Activated CD4-positive, alpha-beta memory T cell treated with anti-CD3 and anti-CD28 coated beads, Interleukin-2, amount 10 ng/mL, durations not matched to agents 7 days and 5 days (primary cell): ENCODE measurements at regions not wholly inside any gene's neighbourhood (a gene's known extent, or its start where the extent isn't known, plus 50 kb on each side); places are given as distances from the start of the nearest gene placed in this dataset.

ENCODE experiments used
- CTCF ChIA-PET: fragments of 350-600 bp; sonication (Branson Sonifier 250); formaldehyde crosslinking; loops from one replicate; lab custom pipeline; 2021; ENCODE audit warnings: antibody characterized with exemption, inconsistent platforms; lab: Charles Lee
- POLR2A ChIA-PET: fragments of 350-600 bp; sonication (Branson Sonifier 250); formaldehyde crosslinking; loops from one replicate; lab custom pipeline; 2021; ENCODE audit warnings: antibody characterized with exemption; lab: Charles Lee
- DNase-seq: peaks from one replicate; pipeline ENCODE4 v3.0.0-alpha.2; 2020
- H3K27ac Mint-ChIP-seq: one replicate; pipeline ENCODE4 v1.8.0; 2021; ENCODE audit warnings: mild to moderate bottlenecking, mixed read lengths
- H3K27me3 Mint-ChIP-seq: one replicate; pipeline ENCODE4 v1.8.0; 2021; ENCODE audit warnings: mixed read lengths
- H3K36me3 Mint-ChIP-seq: one replicate; pipeline ENCODE4 v1.8.0; 2021; ENCODE audit warnings: low read depth, mixed read lengths
- H3K4me1 Mint-ChIP-seq: one replicate; pipeline ENCODE4 v1.8.0; 2021; ENCODE audit warnings: mixed read lengths
- H3K4me3 Mint-ChIP-seq: one replicate; pipeline ENCODE4 v1.8.0; 2021; ENCODE audit warnings: mild to moderate bottlenecking, mixed read lengths
- H3K9me3 Mint-ChIP-seq: one replicate; pipeline ENCODE4 v1.8.0; 2021; ENCODE audit warnings: mixed read lengths

DNA sequence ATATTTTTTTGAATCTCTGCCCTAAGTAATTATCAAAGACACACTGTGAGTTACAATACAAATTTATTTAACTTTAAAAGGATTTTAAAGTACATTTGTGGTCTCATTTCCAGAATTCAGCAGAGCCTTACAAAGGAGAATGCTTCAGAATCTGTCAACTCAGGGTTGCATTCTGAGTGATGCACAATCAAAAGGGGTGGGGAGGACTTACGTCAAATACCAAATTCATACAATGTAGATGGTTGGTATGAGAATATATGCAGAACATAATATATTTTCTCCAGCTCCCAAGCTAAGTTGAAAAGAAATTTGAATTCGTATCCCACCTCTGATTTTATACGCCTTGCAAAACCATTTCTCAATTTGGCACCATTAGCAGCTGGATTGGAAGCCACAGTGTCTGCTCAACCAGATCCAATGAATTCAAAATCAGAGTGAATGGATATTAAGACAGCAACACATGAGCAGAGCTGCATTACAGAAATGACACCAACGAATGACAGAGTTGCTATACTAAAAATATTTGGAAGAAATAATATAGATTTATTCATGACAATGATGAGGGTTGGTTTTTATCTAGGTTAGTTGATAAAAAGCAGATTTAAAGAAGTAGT is 110.4 kb upstream of the CFAP20DC start:
- H3K36me3 Mint-ChIP-seq: no peaks in the 10 kb centered on the region
- POLR2A ChIA-PET: no interaction called here
- no peaks in the 10 kb centered on the region for H3K9me3 Mint-ChIP-seq
- no peak overlapping the region for H3K27ac Mint-ChIP-seq
- CTCF ChIA-PET: no interaction called here
- H3K4me1 Mint-ChIP-seq: no peaks in the 10 kb centered on the region
- H3K4me3 Mint-ChIP-seq: no peak overlapping the region
- no peak for DNase-seq
- peaks cover under 1% of the 10 kb centered on the region for H3K27me3 Mint-ChIP-seq

DNA sequence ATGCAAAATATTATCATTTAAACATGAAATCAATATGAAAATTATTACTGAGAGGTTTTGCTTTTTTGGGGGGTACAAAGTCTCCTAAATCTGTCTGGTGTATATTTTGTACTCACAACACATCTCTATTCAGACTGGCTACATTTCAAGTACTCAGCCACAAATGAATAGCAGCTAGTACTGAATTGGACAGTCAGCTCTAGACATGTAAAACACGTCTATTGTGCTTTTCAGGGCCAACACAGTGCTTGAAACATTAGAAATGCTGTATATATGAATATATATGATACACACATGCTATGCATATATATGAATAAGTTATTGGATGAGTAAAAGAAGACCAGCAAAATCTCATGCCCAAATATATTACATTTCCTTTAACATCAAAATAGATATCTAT is 103.8 kb upstream of the CFAP20DC start:
- POLR2A ChIA-PET: no interaction called here
- CTCF ChIA-PET: no interaction called here
- DNase-seq: no peak
- Mint-ChIP-seq H3K4me3 (no peak overlapping the region), H3K9me3 (peaks cover 2% of the 10 kb centered on the region), H3K27ac (no peak overlapping the region), H3K36me3 (no peaks in the 10 kb centered on the region), H3K4me1 (no peaks in the 10 kb centered on the region), H3K27me3 (peaks cover 2% of the 10 kb centered on the region)

DNA sequence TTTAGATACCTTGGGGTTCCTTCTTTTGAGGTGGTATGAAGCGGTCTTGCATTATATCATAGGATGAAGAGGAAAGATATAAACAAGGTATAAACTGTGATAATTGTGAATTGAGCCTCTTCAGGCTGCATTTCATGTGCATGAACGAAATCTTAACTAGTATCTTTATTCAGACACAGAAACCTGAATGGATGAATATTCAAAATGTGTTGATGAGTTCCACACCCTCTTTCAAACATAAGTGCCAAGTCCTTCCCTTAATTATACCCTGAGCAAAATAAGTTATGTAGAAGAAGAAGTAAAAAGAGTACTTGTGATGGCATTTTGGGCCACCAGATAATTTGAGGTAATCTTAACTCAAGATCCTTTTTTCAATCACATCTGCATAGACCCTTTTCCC is 103.1 kb upstream of the CFAP20DC start:
- peaks cover 2% of the 10 kb centered on the region for H3K9me3 Mint-ChIP-seq
- H3K27ac Mint-ChIP-seq: no peak overlapping the region
- no peak overlapping the region for H3K4me3 Mint-ChIP-seq
- POLR2A ChIA-PET: no interaction called here
- CTCF ChIA-PET: no interaction called here
- H3K36me3 Mint-ChIP-seq: no peaks in the 10 kb centered on the region
- DNase-seq: no peak
- peaks cover 2% of the 10 kb centered on the region for H3K27me3 Mint-ChIP-seq
- no peaks in the 10 kb centered on the region for H3K4me1 Mint-ChIP-seq

DNA sequence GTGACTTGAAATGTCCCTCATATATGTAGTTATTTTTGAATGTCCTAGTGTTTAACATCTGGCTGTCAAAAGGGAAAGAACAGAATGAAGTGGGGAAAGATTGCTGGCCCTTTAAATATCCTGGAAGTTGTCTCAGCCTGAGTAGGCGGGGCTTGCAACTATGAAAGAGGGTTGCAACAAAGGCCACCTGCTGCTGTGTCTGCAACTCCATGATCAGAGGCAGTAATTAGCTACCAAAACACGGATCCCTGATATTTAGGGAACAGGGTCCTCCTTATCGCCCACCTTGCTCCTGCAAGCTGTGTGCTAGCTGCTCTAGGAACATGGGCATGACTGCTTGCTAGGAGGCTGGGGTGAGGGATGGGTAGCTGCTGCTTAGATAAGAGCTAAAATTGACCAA is 100.2 kb upstream of the CFAP20DC start:
- no peak overlapping the region for H3K4me3 Mint-ChIP-seq
- H3K9me3 Mint-ChIP-seq: peaks cover 2% of the 10 kb centered on the region
- no peak overlapping the region for H3K27ac Mint-ChIP-seq
- H3K36me3 Mint-ChIP-seq: no peaks in the 10 kb centered on the region
- CTCF ChIA-PET: no interaction called here
- POLR2A ChIA-PET: no interaction called here
- H3K4me1 Mint-ChIP-seq: no peaks in the 10 kb centered on the region
- no peak for DNase-seq
- H3K27me3 Mint-ChIP-seq: peaks cover 7% of the 10 kb centered on the region

- CTCF ChIA-PET: no interaction called here
- Mint-ChIP-seq H3K9me3 (peaks cover 2% of the 10 kb centered on the region), H3K4me1 (no peaks in the 10 kb centered on the region), H3K4me3 (no peak overlapping the region), H3K27me3 (peaks cover 7% of the 10 kb centered on the region), H3K27ac (no peak overlapping the region), H3K36me3 (no peaks in the 10 kb centered on the region)
- POLR2A ChIA-PET: no interaction called here
- DNase-seq: no peak
Measured at GRCh38 chr3:59149166-59149565, 99.3 kb upstream of the CFAP20DC start.

DNA sequence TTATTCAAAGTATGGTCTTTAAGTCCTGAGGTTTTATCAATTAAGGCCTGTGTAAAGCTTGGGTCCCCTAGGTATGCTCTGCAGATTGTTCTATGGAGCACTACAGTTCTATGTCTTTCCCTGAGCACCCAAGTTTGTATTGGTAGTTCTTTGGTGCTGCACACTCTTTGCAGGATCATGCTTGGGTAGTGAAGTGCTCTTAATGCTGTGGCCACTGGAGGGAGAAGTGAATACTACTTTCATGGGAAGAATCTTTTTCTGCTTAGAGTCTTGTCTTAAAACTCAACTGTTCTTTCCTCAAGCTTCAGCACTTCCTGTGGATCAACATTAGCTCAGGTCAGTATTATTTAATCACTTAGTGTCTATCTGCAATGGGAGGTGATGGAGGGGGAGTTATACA is 93.6 kb upstream of the CFAP20DC start:
- Mint-ChIP-seq H3K4me1 (no peaks in the 10 kb centered on the region), H3K36me3 (no peaks in the 10 kb centered on the region), H3K4me3 (no peak overlapping the region), H3K27ac (no peak overlapping the region), H3K27me3 (peaks cover 5% of the 10 kb centered on the region), H3K9me3 (no peaks in the 10 kb centered on the region)
- ChIA-PET POLR2A (no interaction called here), CTCF (no interaction called here)
- no peak for DNase-seq

DNA sequence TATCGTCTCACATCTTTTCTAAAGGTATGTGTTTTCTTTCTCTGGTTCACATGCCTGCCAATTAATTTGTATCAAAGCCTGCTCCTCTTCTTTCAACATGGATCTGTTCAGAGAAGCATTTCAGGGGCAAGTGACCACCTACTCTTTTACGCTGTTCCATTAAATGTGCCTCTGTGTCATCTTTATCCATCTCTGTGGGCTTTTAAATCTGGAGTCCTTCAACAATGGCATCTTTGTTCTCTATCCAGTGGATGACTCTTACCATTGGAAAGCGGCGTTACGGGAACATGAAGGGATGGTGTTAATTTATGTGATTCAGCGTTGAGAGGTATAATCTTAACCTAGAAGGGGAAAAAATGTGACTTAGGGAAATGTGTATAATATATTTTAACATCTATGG is 92.7 kb upstream of the CFAP20DC start:
- ChIA-PET CTCF (no interaction called here), POLR2A (no interaction called here)
- Mint-ChIP-seq H3K4me1 (no peaks in the 10 kb centered on the region), H3K4me3 (no peak overlapping the region), H3K27ac (no peak overlapping the region), H3K27me3 (peaks cover 3% of the 10 kb centered on the region), H3K9me3 (no peaks in the 10 kb centered on the region), H3K36me3 (no peaks in the 10 kb centered on the region)
- no peak for DNase-seq

DNA sequence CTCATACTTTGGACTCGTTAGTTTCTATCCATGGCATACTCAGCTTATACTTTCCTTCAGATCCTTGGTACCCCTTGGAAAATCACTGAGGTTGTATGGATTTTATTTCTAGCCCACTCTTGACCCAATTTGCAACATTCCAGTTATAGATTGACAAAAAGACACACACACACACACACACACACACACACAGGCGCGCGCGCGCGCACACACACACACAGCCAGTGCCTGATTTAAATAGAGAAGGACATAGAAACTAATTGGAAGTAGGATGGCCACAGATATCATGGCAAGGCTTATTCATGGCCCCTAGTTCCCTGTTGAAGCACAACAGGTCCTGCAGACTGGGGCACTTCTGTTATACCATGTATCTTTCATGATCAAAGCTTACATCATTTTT is 89.1 kb upstream of the CFAP20DC start:
- Mint-ChIP-seq H3K4me3 (no peak overlapping the region), H3K27ac (no peak overlapping the region), H3K36me3 (no peaks in the 10 kb centered on the region), H3K9me3 (no peaks in the 10 kb centered on the region), H3K27me3 (no peaks in the 10 kb centered on the region), H3K4me1 (no peaks in the 10 kb centered on the region)
- POLR2A ChIA-PET: no interaction called here
- CTCF ChIA-PET: no interaction called here
- no peak for DNase-seq

- no peak overlapping the region for H3K4me3 Mint-ChIP-seq
- no peak for DNase-seq
- no peaks in the 10 kb centered on the region for H3K27me3 Mint-ChIP-seq
- POLR2A ChIA-PET: no interaction called here
- no peak overlapping the region for H3K27ac Mint-ChIP-seq
- H3K9me3 Mint-ChIP-seq: no peaks in the 10 kb centered on the region
- no peaks in the 10 kb centered on the region for H3K36me3 Mint-ChIP-seq
- CTCF ChIA-PET: no interaction called here
- no peaks in the 10 kb centered on the region for H3K4me1 Mint-ChIP-seq
Measured at GRCh38 chr3:59137415-59137814, 87.6 kb upstream of the CFAP20DC start.

DNA sequence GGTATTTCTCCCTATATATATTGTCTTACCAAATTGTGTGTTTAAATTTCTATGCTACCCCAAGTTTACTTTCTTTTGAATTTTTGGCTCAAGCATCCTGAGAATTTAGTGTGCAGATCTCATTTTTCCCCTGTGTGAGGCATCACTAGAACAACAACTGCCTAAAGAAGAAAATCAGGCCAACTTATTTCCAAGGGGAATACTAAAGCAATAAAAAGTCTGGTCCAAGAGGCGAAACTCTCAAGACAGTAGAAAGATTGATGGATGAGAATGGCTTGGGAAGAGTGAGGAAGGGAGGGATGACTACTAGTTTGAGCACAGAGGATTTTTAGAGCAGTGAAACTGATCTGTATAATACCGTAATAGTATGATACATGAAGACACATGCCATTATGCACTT is 86.3 kb upstream of the CFAP20DC start:
- no peaks in the 10 kb centered on the region for H3K27me3 Mint-ChIP-seq
- ChIA-PET POLR2A (no interaction called here), CTCF (no interaction called here)

GRCh38 chr3:59135096-59135495 is 85.3 kb upstream of the CFAP20DC start:
- no peak overlapping the region for H3K27ac Mint-ChIP-seq
- CTCF ChIA-PET: no interaction called here
- H3K4me3 Mint-ChIP-seq: no peak overlapping the region
- H3K4me1 Mint-ChIP-seq: no peaks in the 10 kb centered on the region
- H3K36me3 Mint-ChIP-seq: no peaks in the 10 kb centered on the region
- no peak for DNase-seq
- H3K9me3 Mint-ChIP-seq: no peaks in the 10 kb centered on the region
- H3K27me3 Mint-ChIP-seq: no peaks in the 10 kb centered on the region
- POLR2A ChIA-PET: no interaction called here

More for the DNA sequence above, 86.3 kb upstream of the CFAP20DC start:
- H3K9me3 Mint-ChIP-seq: no peaks in the 10 kb centered on the region
- H3K4me3 Mint-ChIP-seq: no peak overlapping the region
- no peaks in the 10 kb centered on the region for H3K36me3 Mint-ChIP-seq
- H3K27ac Mint-ChIP-seq: no peak overlapping the region
- no peaks in the 10 kb centered on the region for H3K4me1 Mint-ChIP-seq
- no peak for DNase-seq

DNA sequence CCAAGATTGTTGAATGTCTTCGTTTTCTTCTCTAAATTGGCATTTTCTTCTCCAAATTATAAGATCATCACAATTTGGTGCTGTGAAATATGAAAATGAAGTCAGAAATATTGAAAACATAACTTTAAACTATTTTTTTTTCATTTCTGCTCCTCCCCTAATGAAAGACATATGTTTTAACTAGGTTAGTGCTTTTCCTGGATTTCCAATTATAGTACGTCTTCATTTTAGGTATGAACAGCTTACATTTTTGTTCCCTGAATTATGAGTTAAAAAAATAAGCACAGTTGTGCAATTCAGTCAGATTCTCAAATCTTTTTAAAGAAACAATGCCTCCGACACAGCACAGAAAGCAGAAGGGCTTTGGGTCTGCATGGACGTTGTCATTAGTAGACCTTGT is 83.5 kb upstream of the CFAP20DC start:
- no peak for DNase-seq
- ChIA-PET POLR2A (no interaction called here), CTCF (interaction anchor here (0.6 kb wide), 1 partner anchor 21 kb away, joined by 3 read pairs; no protein-coding TSS in a partner anchor)
- Mint-ChIP-seq H3K9me3 (no peaks in the 10 kb centered on the region), H3K4me3 (no peak overlapping the region), H3K36me3 (no peaks in the 10 kb centered on the region), H3K27ac (no peak overlapping the region), H3K4me1 (no peaks in the 10 kb centered on the region), H3K27me3 (no peaks in the 10 kb centered on the region)

DNA sequence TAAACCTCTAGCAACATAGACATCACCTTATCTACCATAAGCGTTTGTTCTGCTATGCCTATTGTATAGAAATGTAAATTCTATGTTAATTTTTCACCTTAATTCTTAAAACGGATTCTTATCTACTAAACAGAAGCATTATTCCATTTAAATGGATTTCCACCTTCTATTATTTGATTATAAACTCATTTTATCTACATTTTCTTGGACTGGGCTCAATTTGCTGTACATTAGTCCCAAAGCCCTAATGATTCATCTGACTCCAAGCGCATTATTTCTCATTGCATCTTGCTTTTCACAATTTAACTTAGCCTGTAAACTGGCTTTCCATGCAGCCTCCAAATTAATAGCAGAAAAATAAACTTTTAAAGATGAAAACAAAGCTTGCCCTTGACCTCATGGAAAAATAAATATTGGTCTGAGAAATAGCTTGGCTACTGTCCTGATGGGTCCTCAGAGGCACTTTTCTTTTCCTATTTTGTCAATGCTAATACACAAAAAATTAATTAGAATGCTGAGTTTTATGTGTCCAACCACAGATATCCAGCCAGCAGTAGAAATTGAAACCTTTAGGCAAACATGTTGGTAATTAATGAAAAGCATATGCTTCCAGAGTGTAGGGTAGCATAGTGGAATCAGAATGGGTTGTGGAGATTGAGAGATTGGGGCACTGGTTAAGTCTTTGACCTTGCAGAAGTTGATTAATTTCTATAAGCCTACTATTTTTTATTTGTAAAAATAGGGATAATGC is 81.4 kb upstream of the CFAP20DC start:
- ChIA-PET POLR2A (no interaction called here), CTCF (no interaction called here)
- no peaks in the 10 kb centered on the region for H3K36me3 Mint-ChIP-seq
- no peaks in the 10 kb centered on the region for H3K27me3 Mint-ChIP-seq
- H3K4me1 Mint-ChIP-seq: no peaks in the 10 kb centered on the region
- no peak overlapping the region for H3K4me3 Mint-ChIP-seq
- no peak overlapping the region for H3K27ac Mint-ChIP-seq
- DNase-seq: no peak
- no peaks in the 10 kb centered on the region for H3K9me3 Mint-ChIP-seq

GRCh38 chr3:59128685-59129084 is 78.9 kb upstream of the CFAP20DC start:
- no peaks in the 10 kb centered on the region for H3K27me3 Mint-ChIP-seq
- H3K36me3 Mint-ChIP-seq: no peaks in the 10 kb centered on the region
- H3K9me3 Mint-ChIP-seq: no peaks in the 10 kb centered on the region
- ChIA-PET CTCF (no interaction called here), POLR2A (no interaction called here)
- no peak overlapping the region for H3K4me3 Mint-ChIP-seq
- H3K27ac Mint-ChIP-seq: no peak overlapping the region
- no peaks in the 10 kb centered on the region for H3K4me1 Mint-ChIP-seq
- DNase-seq: no peak
